HEK293T (cell line): ENCODE measurements at regions not wholly inside any gene's neighbourhood (a gene's known extent, or its start where the extent isn't known, plus 50 kb on each side); places are given as distances from the start of the nearest gene placed in this dataset.

Source experiments
- CTCF ChIA-PET: fragments of 350-600 bp; formaldehyde crosslinking; extraction: SDS; loops from one replicate; lab custom pipeline; 2021; ENCODE audit warnings: antibody characterized with exemption, inconsistent platforms; lab: Yijun Ruan, JAX
- POLR2A ChIA-PET: fragments of 350-600 bp; formaldehyde crosslinking; extraction: SDS; loops from one replicate; lab custom pipeline; 2020; ENCODE audit warnings: antibody characterized with exemption, inconsistent platforms; lab: Yijun Ruan, JAX
- DNase-seq: peaks from one replicate; pipeline ENCODE4 v3.0.0; 2012; ENCODE audit warnings: mixed read lengths; ENCODE audit errors: extremely low spot score
- ARNT ChIP-seq: fragments of 450-650 bp; IDR thresholded peaks from 2 replicates; pipeline ENCODE4 v1.6.1; 2017; ENCODE audit warnings: mild to moderate bottlenecking
- BHLHE40 ChIP-seq: fragments of 450-650 bp; IDR thresholded peaks from 2 replicates; pipeline ENCODE4 v1.6.1; 2016; ENCODE audit warnings: mild to moderate bottlenecking, moderate library complexity, borderline replicate concordance
- CTBP1 ChIP-seq: fragments of 450-650 bp; IDR thresholded peaks from 2 replicates; pipeline ENCODE4 v1.6.1; 2016; ENCODE audit warnings: borderline replicate concordance
- ELF4 ChIP-seq: fragments of 450-650 bp; IDR thresholded peaks from 2 replicates; pipeline ENCODE4 v1.6.1; 2017; ENCODE audit warnings: antibody characterized with exemption
- FOXA1 ChIP-seq: fragments of 450-650 bp; IDR thresholded peaks from 2 replicates; pipeline ENCODE4 v1.6.1; 2016; ENCODE audit warnings: mild to moderate bottlenecking
- FOXK2 ChIP-seq: fragments of 450-650 bp; IDR thresholded peaks from 2 replicates; pipeline ENCODE4 v1.6.1; 2016; ENCODE audit warnings: mild to moderate bottlenecking
- FOXM1 ChIP-seq: fragments of 450-650 bp; IDR thresholded peaks from 2 replicates; pipeline ENCODE4 v1.6.1; 2017; ENCODE audit warnings: mild to moderate bottlenecking, borderline replicate concordance
- HDGF ChIP-seq: fragments of 450-650 bp; IDR thresholded peaks from 2 replicates; pipeline ENCODE4 v1.6.1; 2017; ENCODE audit warnings: antibody characterized with exemption, borderline replicate concordance
- L3MBTL2 ChIP-seq: fragments of 450-650 bp; conservative IDR thresholded peaks from 2 replicates; pipeline ENCODE4 v1.6.1; 2016; ENCODE audit warnings: mild to moderate bottlenecking
- LEF1 ChIP-seq: fragments of 450-650 bp; IDR thresholded peaks from 2 replicates; pipeline ENCODE4 v1.6.1; 2017; ENCODE audit warnings: mild to moderate bottlenecking, borderline replicate concordance
- NFRKB ChIP-seq: fragments of 450-650 bp; IDR thresholded peaks from 2 replicates; pipeline ENCODE4 v1.6.1; 2016; ENCODE audit warnings: mild to moderate bottlenecking, moderate library complexity
- PKNOX1 ChIP-seq: fragments of 450-650 bp; IDR thresholded peaks from 2 replicates; pipeline ENCODE4 v1.6.1; 2016
- SP1 ChIP-seq: fragments of 450-650 bp; IDR thresholded peaks from 2 replicates; pipeline ENCODE4 v1.6.1; 2017
- SUZ12 ChIP-seq: fragments of 450-650 bp; IDR thresholded peaks from 2 replicates; pipeline ENCODE4 v1.6.1; 2016; ENCODE audit warnings: mild to moderate bottlenecking
- TARDBP ChIP-seq: fragments of 450-650 bp; IDR thresholded peaks from 2 replicates; pipeline ENCODE4 v1.6.1; 2016
- ZNF384 ChIP-seq: fragments of 450-650 bp; IDR thresholded peaks from 2 replicates; pipeline ENCODE4 v1.6.1; 2016

- CTCF ChIA-PET = interaction anchor here (0.6 to 0.8 kb wide), 2 partner anchors 57 to 422 kb away, joined by 3 read pairs; no protein-coding TSS in a partner anchor
- no peak for DNase-seq
- POLR2A ChIA-PET = interaction anchor here (2.1 kb wide), 1 partner anchor 12 kb away, joined by 7 read pairs; no protein-coding TSS in a partner anchor
- TF ChIP-seq NFRKB (no peak), HDGF (no peak), CTBP1 (no peak), SP1 (no peak), TARDBP (no peak), FOXA1 (no peak), ARNT (no peak), ELF4 (no peak), PKNOX1 (no peak), LEF1 (no peak)
Measured at GRCh38 chr16:86818671-86819532, 240.6 kb downstream of the FOXL1 start.

GRCh38 chr16:86819533-86819892 lies 241.2 kb downstream of the FOXL1 start:
- no peak for TF ChIP-seq ZNF384
- TF ChIP-seq HDGF = no peak
- TF ChIP-seq LEF1 = no peak
- TF ChIP-seq FOXA1 = no peak
- TF ChIP-seq BHLHE40 = no peak
- TF ChIP-seq SP1 = no peak
- TF ChIP-seq L3MBTL2 = no peak
- POLR2A ChIA-PET = interaction anchor here (2.1 kb wide), 1 partner anchor 12 kb away, joined by 7 read pairs; no protein-coding TSS in a partner anchor
- DNase-seq = no peak
- CTCF ChIA-PET = no interaction called here

- no peak for TF ChIP-seq L3MBTL2
- TF ChIP-seq FOXA1 = no peak
- no peak for TF ChIP-seq CTBP1
- TF ChIP-seq FOXK2 = no peak
- no peak for TF ChIP-seq ARNT
- TF ChIP-seq ZNF384 = no peak
- CTCF ChIA-PET = no interaction called here
- POLR2A ChIA-PET = no interaction called here
- no peak for DNase-seq
Measured at GRCh38 chr16:86821895-86822294, 243.5 kb downstream of the FOXL1 start.

- CTCF ChIA-PET = no interaction called here
- TF ChIP-seq HDGF (no peak), CTBP1 (no peak), FOXK2 (no peak), ELF4 (no peak), ZNF384 (no peak), BHLHE40 (no peak), FOXM1 (no peak), SUZ12 (no peak), NFRKB (no peak), LEF1 (no peak), SP1 (no peak), FOXA1 (no peak)
- POLR2A ChIA-PET = no interaction called here
- DNase-seq = no peak
Measured at GRCh38 chr16:86823125-86823524, 244.8 kb downstream of the FOXL1 start.

GRCh38 chr16:86823888-86824671 lies 245.7 kb downstream of the FOXL1 start:
- TF ChIP-seq CTBP1 (no peak), LEF1 (no peak), FOXM1 (no peak), FOXA1 (no peak), SP1 (no peak), TARDBP (no peak), ZNF384 (no peak), ARNT (no peak), L3MBTL2 (no peak), SUZ12 (no peak), ELF4 (no peak), FOXK2 (no peak), BHLHE40 (no peak), PKNOX1 (no peak), HDGF (no peak), NFRKB (no peak)
- ChIA-PET POLR2A (no interaction called here), CTCF (no interaction called here)
- no peak for DNase-seq

- POLR2A ChIA-PET = no interaction called here
- TF ChIP-seq FOXA1 = no peak
- TF ChIP-seq ZNF384 = no peak
- TF ChIP-seq PKNOX1 = no peak
- TF ChIP-seq CTBP1 = no peak
- no peak for TF ChIP-seq ARNT
- TF ChIP-seq TARDBP = no peak
- no peak for TF ChIP-seq LEF1
- no peak for TF ChIP-seq SP1
- CTCF ChIA-PET = no interaction called here
- DNase-seq = no peak
Measured at GRCh38 chr16:86824751-86825296, 246.5 kb downstream of the FOXL1 start.
